Transverse colon (tissue), 1 donor: ENCODE measurements at regions not wholly inside any gene's neighbourhood (a gene's known extent, or its start where the extent isn't known, plus 50 kb on each side); places are given as distances from the start of the nearest gene placed in this dataset.

Experiments used
- EP300 ChIP-seq: sonication (generic); formaldehyde crosslinking; IDR thresholded peaks from one replicate; pipeline ENCODE4 v1.6.1; 2017; ENCODE audit warnings: antibody characterized with exemption, low read depth
- POLR2A ChIP-seq: fragments of 450-650 bp; IDR thresholded peaks from one replicate; pipeline ENCODE4 v1.6.1; 2016; ENCODE audit warnings: antibody characterized with exemption, mild to moderate bottlenecking, moderate library complexity

DNA sequence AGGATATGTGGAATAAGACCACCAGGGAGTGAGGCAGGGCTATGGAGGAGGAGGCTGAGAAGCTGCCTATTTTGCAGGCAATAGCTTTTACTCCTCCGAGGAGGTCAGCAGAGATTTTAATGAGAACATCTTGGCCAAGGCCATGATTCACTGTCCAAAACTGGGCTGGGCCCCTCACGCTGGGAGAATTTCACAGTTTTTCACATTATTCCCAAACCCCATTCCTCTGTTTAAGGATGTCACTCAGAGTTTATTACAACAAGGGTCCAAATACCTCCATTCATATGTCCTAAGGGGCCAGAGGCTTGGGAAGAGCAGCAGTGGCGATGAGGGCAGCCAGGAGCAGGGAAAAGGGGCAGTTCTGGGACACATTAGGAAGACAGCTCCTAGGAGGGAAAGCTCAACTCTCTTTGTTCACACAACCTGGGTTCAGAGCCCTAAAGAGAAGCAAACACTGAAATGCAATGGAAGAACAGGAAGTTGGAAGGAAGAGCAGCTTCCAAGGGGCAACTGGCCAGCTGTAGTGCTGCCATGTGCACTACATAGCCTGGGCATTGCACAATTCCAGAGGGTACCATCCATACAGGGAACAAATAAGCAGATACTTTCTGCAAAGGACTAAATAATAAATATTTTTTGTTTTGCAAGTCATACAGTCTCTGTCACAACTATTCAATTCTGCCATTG, 283.2 kb downstream of the NUAK1 start:
- TF ChIP-seq POLR2A = no peak
- no peak for TF ChIP-seq EP300
